ENCODE measurements at regions not wholly inside any gene's neighbourhood (a gene's known extent, or its start where the extent isn't known, plus 50 kb on each side); places are given as distances from the start of the nearest gene placed in this dataset.

GRCh38 chr6:105509506-105510331 is 106.8 kb upstream of the PREP start:
- Histone ChIP-seq H3K36me3 (ENCODE audit: control insufficient read depth, low read depth, low read length) (no peaks in the 10 kb centered on the region), H3K27me3 (ENCODE audit: control insufficient read depth, insufficient read depth, low read length) (no peaks in the 10 kb centered on the region), H3K4me1 (ENCODE audit: control insufficient read depth, low read depth, low read length) (no peaks in the 10 kb centered on the region), H3K9ac (ENCODE audit: low read length) (no peak overlapping the region), H3K4me3 (ENCODE audit: low read length) (no peak overlapping the region), H3K9me3 (ENCODE audit: control insufficient read depth, low read depth, low read length) (no peaks in the 10 kb centered on the region), H3K27ac (ENCODE audit: low read length) (no peak overlapping the region)

- no peaks in the 10 kb centered on the region for H3K9me3 ChIP-seq (ENCODE audit: control insufficient read depth, low read depth, low read length)
- no peak overlapping the region for H3K4me3 ChIP-seq (ENCODE audit: low read length)
- H3K36me3 ChIP-seq (ENCODE audit: control insufficient read depth, low read depth, low read length): no peaks in the 10 kb centered on the region
- H3K9ac ChIP-seq (ENCODE audit: low read length): no peak overlapping the region
- no peak overlapping the region for H3K27ac ChIP-seq (ENCODE audit: low read length)
- no peaks in the 10 kb centered on the region for H3K4me1 ChIP-seq (ENCODE audit: control insufficient read depth, low read depth, low read length)
- no peaks in the 10 kb centered on the region for H3K27me3 ChIP-seq (ENCODE audit: control insufficient read depth, insufficient read depth, low read length)
Observed at GRCh38 chr6:105507811-105508210, 104.9 kb upstream of the PREP start.

GRCh38 chr6:105504706-105505105 is 101.8 kb upstream of the PREP start:
- H3K36me3 ChIP-seq (ENCODE audit: control insufficient read depth, low read depth, low read length): no peaks in the 10 kb centered on the region
- no peak overlapping the region for H3K9ac ChIP-seq (ENCODE audit: low read length)
- H3K4me1 ChIP-seq (ENCODE audit: control insufficient read depth, low read depth, low read length): no peaks in the 10 kb centered on the region
- no peaks in the 10 kb centered on the region for H3K9me3 ChIP-seq (ENCODE audit: control insufficient read depth, low read depth, low read length)
- H3K4me3 ChIP-seq (ENCODE audit: low read length): no peak overlapping the region
- no peaks in the 10 kb centered on the region for H3K27me3 ChIP-seq (ENCODE audit: control insufficient read depth, insufficient read depth, low read length)
- H3K27ac ChIP-seq (ENCODE audit: low read length): no peak overlapping the region

GRCh38 chr6:105503641-105504040 is 100.8 kb upstream of the PREP start:
- Histone ChIP-seq H3K9me3 (ENCODE audit: control insufficient read depth, low read depth, low read length) (no peaks in the 10 kb centered on the region), H3K4me1 (ENCODE audit: control insufficient read depth, low read depth, low read length) (no peaks in the 10 kb centered on the region), H3K36me3 (ENCODE audit: control insufficient read depth, low read depth, low read length) (no peaks in the 10 kb centered on the region), H3K27me3 (ENCODE audit: control insufficient read depth, insufficient read depth, low read length) (no peaks in the 10 kb centered on the region), H3K4me3 (ENCODE audit: low read length) (no peak overlapping the region), H3K27ac (ENCODE audit: low read length) (no peak overlapping the region), H3K9ac (ENCODE audit: low read length) (no peak overlapping the region)

- Histone ChIP-seq H3K27me3 (ENCODE audit: control insufficient read depth, insufficient read depth, low read length) (no peaks in the 10 kb centered on the region), H3K4me1 (ENCODE audit: control insufficient read depth, low read depth, low read length) (no peaks in the 10 kb centered on the region), H3K4me3 (ENCODE audit: low read length) (no peak overlapping the region), H3K9ac (ENCODE audit: low read length) (no peak overlapping the region), H3K36me3 (ENCODE audit: control insufficient read depth, low read depth, low read length) (no peaks in the 10 kb centered on the region), H3K27ac (ENCODE audit: low read length) (no peak overlapping the region), H3K9me3 (ENCODE audit: control insufficient read depth, low read depth, low read length) (no peaks in the 10 kb centered on the region)
Observed at GRCh38 chr6:105501826-105502344, 99.0 kb upstream of the PREP start.

GRCh38 chr6:105501246-105501645 is 98.4 kb upstream of the PREP start:
- Histone ChIP-seq H3K9ac (ENCODE audit: low read length) (no peak overlapping the region), H3K27ac (ENCODE audit: low read length) (no peak overlapping the region), H3K4me3 (ENCODE audit: low read length) (no peak overlapping the region), H3K36me3 (ENCODE audit: control insufficient read depth, low read depth, low read length) (no peaks in the 10 kb centered on the region), H3K4me1 (ENCODE audit: control insufficient read depth, low read depth, low read length) (no peaks in the 10 kb centered on the region), H3K9me3 (ENCODE audit: control insufficient read depth, low read depth, low read length) (no peaks in the 10 kb centered on the region), H3K27me3 (ENCODE audit: control insufficient read depth, insufficient read depth, low read length) (no peaks in the 10 kb centered on the region)

- Histone ChIP-seq H3K27me3 (ENCODE audit: control insufficient read depth, insufficient read depth, low read length) (no peaks in the 10 kb centered on the region), H3K4me3 (ENCODE audit: low read length) (no peak overlapping the region), H3K36me3 (ENCODE audit: control insufficient read depth, low read depth, low read length) (no peaks in the 10 kb centered on the region), H3K27ac (ENCODE audit: low read length) (no peak overlapping the region), H3K4me1 (ENCODE audit: control insufficient read depth, low read depth, low read length) (no peaks in the 10 kb centered on the region), H3K9ac (ENCODE audit: low read length) (no peak overlapping the region), H3K9me3 (ENCODE audit: control insufficient read depth, low read depth, low read length) (no peaks in the 10 kb centered on the region)
Observed at GRCh38 chr6:105500693-105501092, 97.8 kb upstream of the PREP start.

- Histone ChIP-seq H3K4me1 (ENCODE audit: control insufficient read depth, low read depth, low read length) (no peaks in the 10 kb centered on the region), H3K9ac (ENCODE audit: low read length) (no peak overlapping the region), H3K36me3 (ENCODE audit: control insufficient read depth, low read depth, low read length) (no peaks in the 10 kb centered on the region), H3K4me3 (ENCODE audit: low read length) (no peak overlapping the region), H3K27me3 (ENCODE audit: control insufficient read depth, insufficient read depth, low read length) (no peaks in the 10 kb centered on the region), H3K27ac (ENCODE audit: low read length) (no peak overlapping the region), H3K9me3 (ENCODE audit: control insufficient read depth, low read depth, low read length) (no peaks in the 10 kb centered on the region)
Observed at GRCh38 chr6:105499931-105500330, 97.0 kb upstream of the PREP start.

- no peak overlapping the region for H3K9ac ChIP-seq (ENCODE audit: low read length)
- no peaks in the 10 kb centered on the region for H3K36me3 ChIP-seq (ENCODE audit: control insufficient read depth, low read depth, low read length)
- H3K9me3 ChIP-seq (ENCODE audit: control insufficient read depth, low read depth, low read length): no peaks in the 10 kb centered on the region
- H3K4me3 ChIP-seq (ENCODE audit: low read length): no peak overlapping the region
- H3K27me3 ChIP-seq (ENCODE audit: control insufficient read depth, insufficient read depth, low read length): no peaks in the 10 kb centered on the region
- H3K27ac ChIP-seq (ENCODE audit: low read length): no peak overlapping the region
- no peaks in the 10 kb centered on the region for H3K4me1 ChIP-seq (ENCODE audit: control insufficient read depth, low read depth, low read length)
Observed at GRCh38 chr6:105499136-105499870, 96.4 kb upstream of the PREP start.

GRCh38 chr6:105497549-105497948 is 94.7 kb upstream of the PREP start:
- H3K9me3 ChIP-seq (ENCODE audit: control insufficient read depth, low read depth, low read length): no peaks in the 10 kb centered on the region
- no peak overlapping the region for H3K27ac ChIP-seq (ENCODE audit: low read length)
- no peak overlapping the region for H3K9ac ChIP-seq (ENCODE audit: low read length)
- H3K4me3 ChIP-seq (ENCODE audit: low read length): no peak overlapping the region
- no peaks in the 10 kb centered on the region for H3K36me3 ChIP-seq (ENCODE audit: control insufficient read depth, low read depth, low read length)
- no peaks in the 10 kb centered on the region for H3K27me3 ChIP-seq (ENCODE audit: control insufficient read depth, insufficient read depth, low read length)
- H3K4me1 ChIP-seq (ENCODE audit: control insufficient read depth, low read depth, low read length): peaks cover 4% of the 10 kb centered on the region

- no peaks in the 10 kb centered on the region for H3K36me3 ChIP-seq (ENCODE audit: control insufficient read depth, low read depth, low read length)
- no peak overlapping the region for H3K4me3 ChIP-seq (ENCODE audit: low read length)
- H3K4me1 ChIP-seq (ENCODE audit: control insufficient read depth, low read depth, low read length): peaks cover 4% of the 10 kb centered on the region
- H3K9me3 ChIP-seq (ENCODE audit: control insufficient read depth, low read depth, low read length): no peaks in the 10 kb centered on the region
- H3K9ac ChIP-seq (ENCODE audit: low read length): no peak overlapping the region
- no peak overlapping the region for H3K27ac ChIP-seq (ENCODE audit: low read length)
- H3K27me3 ChIP-seq (ENCODE audit: control insufficient read depth, insufficient read depth, low read length): no peaks in the 10 kb centered on the region
Observed at GRCh38 chr6:105495515-105495914, 92.6 kb upstream of the PREP start.
